NOMO-1 treated with DMSO at 0.1 percent for 48 hours (cell line): ENCODE measurements at regions not wholly inside any gene's neighbourhood (a gene's known extent, or its start where the extent isn't known, plus 50 kb on each side); places are given as distances from the start of the nearest gene placed in this dataset.

ENCODE experiments used
- DNase-seq: peaks from one replicate; lab custom pipeline; 2025; ENCODE audit not compliant: unreplicated experiment; lab: John Stamatoyannopoulos, UW

GRCh38 chr2:106977717-106978116 lies 91.8 kb upstream of the ST6GAL2 start:
- DNase-seq, result no peak

DNA sequence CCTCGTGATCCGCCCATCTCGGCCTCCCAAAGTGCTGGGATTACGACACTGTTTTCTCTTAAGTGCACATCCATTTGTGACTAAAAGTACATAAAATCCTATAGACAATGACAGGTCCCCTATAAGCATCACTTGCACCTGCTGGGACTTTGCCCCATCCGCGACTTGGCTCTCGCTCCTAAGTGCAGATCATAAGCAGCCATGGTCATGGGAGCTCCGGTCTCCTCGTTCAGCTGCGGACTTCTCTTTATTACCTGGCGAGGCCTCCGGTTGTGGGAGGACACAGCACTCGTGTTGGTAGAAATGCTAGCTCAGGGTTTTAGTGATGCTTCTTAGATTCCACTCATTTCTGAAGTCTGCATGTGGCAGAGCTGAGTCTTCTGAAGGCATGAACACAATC lies 92.7 kb upstream of the ST6GAL2 start:
- no peak for DNase-seq

DNA sequence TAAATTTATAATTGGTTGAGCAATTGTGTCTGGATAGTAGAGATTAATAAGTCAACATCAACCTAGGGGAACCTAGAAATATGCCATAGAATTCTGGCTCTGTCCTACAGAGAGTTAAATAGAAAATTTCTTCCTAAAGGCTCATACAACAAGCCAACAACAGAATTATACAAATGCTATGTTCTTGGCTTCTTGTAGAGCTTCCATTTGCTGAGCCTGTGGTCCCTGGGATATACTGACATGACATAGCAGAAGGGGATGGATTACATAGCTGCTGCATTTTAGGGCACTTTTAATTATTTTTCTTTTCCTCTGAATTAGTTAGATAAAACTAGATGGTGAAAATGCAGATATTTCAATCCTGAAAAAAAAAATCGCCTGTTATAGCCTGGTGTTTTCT lies 95.5 kb upstream of the ST6GAL2 start:
- no peak for DNase-seq

- no peak for DNase-seq
Observed at GRCh38 chr2:106982350-106982749, 96.4 kb upstream of the ST6GAL2 start.

DNA sequence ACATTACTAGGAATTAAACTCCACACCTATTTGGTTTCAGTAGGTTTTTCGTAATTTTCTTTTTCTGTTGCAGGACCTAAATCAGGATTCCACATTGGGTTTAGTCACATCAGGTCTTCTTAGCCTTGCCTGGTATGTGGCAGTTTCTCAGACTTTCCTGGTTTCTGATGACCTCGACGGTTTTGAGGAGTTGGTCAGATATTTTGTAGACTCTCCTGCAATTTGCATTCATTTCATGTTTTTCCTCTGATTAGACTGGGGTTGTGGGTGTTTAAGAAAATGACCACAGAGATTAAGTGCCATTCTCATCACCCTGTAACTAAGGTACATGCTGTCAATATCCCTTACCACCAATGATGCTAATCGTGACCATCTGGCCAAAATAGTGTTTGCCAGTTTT lies 97.3 kb upstream of the ST6GAL2 start:
- DNase-seq, result no peak

DNA sequence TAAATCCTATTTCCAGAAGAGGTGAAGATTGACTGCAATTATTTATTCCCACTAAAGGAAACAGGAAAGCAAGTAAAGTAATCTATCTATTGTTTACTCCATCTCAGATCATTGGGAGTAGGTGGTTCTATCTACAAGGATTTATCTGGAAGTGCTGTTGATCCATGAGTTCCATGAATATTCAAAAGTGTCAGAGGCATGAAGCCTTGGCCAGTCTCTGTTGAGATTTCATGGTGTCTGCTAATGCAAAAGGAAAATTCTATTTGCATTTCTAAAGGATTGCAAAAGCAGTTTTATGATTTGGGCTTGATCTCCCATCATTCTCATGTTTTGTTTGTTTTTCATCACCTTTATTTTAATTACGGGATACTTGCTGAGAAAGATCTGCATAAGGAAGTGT lies 102.4 kb upstream of the ST6GAL2 start:
- no peak for DNase-seq

- no peak for DNase-seq
Observed at GRCh38 chr2:106990297-106990696, 104.3 kb upstream of the ST6GAL2 start.

DNA sequence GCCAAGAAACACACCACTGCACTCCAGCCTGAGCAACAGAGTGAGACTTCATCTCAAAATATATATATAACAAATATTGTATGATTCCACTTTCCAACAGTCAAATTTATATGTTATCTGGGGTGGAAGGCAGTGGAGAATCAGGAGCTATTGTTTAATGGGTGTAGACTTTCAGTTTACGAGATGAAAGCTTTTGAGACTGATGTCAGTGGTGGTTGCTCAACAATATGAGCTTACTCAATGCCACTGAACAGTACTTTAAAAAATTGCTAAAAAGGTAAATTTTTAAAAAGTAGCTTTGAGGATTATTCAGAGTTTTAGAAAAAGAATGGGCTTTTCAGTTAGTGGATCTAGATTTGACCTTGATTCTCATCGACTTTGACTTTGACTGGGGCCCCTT lies 105.9 kb upstream of the ST6GAL2 start:
- DNase-seq, result no peak

DNA sequence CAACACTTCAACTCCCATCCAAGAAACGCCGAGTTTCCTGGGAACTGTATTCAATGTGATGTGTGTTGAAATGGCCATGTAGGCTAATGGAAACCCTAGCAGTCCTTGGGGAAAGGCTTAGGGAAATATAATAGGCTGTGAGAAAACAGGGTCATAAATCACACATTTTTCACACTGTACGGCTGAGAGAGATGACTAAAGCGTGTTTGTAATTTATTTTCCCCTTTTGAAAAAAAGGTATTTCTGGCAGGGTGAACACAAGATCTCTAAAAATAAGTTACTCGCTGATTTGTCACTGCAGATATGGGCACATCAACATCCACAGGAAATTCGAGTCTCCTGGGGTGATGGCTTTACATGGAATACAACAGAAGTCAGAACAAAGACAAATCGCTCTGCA lies 109.6 kb upstream of the ST6GAL2 start:
- DNase-seq, result no peak

DNA sequence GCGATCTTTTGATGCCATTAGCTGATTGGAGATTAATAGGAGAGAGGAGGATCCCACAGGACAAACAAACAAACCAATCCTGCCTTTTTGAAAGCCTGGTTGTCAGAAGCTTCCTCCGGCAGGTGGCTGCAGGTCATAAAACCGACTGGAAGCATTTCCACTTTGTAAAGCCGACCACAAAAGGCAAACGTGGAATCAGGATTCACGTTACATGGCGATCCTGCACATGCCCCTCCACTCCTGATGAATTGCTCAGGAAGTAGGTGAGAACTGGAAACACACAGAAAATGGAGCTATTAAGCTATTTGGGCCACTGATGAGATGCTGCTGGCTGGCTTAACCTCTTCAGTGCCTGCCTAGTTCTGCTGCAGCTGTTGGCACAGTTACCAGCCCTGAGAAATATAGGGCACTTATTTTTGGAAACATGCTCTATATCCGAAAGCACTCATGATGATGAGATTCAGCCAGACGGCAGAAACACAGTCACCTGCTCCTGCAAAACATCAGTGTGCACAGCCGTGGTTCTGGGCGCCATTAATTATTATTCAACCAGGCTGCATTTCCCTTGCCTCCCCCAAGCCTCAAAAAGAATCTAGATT lies 110.3 kb upstream of the ST6GAL2 start:
- no peak for DNase-seq

DNA sequence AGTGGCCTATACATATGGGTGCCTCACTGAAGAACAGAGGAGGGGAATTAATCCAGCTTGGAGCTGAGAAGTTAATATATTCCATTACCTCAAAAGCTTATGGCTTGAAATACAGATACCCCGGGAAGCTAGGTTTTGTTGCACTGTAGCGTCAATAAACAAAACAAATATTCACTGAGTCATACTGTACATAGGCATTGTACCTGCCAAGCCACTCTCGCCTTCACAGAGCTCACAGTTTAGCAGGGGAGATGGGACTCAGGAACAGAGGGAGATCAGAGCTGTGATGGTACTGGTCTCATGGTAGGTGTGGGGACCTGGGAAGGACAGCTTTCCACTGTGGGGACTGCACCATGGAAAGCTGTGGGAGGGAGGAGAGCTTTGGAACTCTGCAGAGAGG lies 111.2 kb upstream of the ST6GAL2 start:
- DNase-seq, result no peak

GRCh38 chr2:107001062-107001461 lies 115.1 kb upstream of the ST6GAL2 start:
- DNase-seq, result no peak

DNA sequence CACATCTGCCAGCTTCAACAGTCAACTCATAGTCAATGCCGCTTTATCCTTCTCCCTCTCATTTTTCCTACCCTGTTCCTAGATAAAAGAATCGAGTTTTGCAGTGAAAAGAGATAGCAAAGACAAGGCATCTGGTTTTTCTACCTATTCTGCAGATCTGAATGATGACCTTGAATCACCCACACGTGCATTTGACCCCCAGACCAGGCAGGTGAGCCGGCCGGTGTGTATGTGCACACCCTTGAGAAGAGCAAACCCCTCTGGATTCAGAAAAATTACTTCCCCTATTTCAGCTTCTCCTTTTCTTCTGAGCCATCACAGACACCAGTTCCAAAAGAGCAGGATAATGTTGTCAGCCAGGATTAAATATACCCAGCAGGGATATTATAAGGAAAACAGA lies 115.6 kb upstream of the ST6GAL2 start:
- DNase-seq, result no peak

DNA sequence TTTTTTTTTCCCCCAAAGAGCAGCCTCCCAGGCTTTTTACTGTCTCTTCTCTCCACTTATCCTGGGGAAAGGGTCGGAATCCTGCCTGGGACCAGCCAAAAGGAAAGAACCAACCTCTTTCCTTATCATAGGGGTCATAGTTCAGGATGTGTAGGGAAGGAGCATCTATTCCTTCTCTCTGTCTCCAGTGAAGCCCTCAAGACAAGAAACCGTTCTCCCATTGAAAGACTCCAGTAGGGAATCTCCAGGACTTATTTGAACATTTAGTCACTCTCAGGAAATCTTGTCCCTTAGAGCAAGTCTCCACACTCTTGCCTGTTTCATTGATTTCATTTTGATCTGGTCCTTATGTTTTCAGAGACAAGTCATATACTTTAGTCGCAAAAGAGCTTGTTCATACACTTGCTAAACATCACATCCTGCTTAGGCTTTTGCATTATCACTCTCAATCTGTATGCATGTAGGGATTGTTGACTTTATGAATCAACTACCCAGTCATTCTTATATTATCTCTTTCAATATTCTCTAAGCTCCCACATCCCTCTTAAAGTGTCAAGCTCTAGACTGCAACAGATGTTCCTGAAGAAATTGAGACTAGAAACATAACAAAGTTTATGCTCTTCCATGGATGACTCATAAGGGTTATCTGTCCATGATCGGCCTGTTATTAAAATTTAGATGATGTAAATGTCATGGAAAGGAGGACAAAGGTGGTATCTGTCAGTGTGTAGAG lies 116.2 kb upstream of the ST6GAL2 start:
- DNase-seq, result no peak

GRCh38 chr2:107002735-107003134 lies 116.8 kb upstream of the ST6GAL2 start:
- DNase-seq, result no peak

- DNase-seq, result no peak
Observed at GRCh38 chr2:107005853-107006252, 119.9 kb upstream of the ST6GAL2 start.

DNA sequence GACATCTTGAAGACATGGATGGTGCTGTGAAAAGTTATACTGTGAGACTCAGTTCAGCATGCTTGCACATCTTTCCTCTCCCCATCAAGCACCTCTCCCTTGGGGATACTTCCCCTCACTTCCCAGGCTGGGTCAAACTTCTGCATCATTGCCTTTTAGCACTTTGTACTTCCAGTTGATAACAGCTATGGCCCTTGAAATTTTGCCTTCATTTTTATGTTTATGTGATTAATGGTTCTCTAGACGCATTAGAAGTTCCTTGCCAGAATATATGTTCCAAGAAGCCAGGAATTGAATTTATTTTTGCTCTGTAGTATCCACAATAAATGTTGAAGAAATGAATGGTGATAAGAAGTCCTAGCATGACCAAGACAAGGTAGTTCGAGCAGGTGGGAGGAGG lies 120.9 kb upstream of the ST6GAL2 start:
- DNase-seq, result no peak

DNA sequence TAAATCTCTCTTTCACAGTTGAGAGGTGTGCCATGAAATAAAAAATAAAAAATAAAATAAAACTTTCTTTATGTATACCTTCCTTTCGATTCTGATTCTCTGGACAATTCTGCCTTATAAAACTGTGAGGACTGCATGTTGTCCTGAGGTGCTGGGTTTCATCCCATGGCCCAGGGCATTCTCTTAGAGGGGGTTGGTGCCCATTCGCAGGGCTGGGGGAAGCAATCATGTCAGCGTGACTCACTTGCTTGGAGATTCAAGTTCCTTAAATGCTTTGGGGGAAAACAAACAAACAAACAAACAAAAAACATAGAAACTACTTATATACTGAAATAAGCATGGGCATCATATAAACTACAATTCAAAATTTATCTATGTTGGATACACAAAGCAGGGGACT lies 122.0 kb upstream of the ST6GAL2 start:
- no peak for DNase-seq

DNA sequence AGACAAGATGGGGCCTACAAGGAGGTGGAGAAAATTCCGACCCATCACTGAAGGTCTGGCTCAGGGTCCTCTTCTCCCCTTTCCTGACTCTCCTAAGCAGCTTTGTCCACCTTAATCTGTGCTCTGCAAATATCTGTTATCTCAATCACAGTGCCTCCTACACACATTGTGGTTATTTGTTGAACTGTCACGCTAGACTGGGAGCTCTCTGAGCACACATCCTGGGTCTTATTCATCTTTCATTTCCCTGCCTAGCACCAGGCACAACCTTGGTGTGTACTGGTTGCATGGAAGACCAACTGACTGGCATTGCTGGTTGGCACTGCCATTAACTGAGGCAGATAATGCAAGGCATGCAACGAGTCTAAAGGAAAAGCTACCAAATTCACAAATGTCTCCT lies 122.9 kb upstream of the ST6GAL2 start:
- no peak for DNase-seq

- DNase-seq, result no peak
Observed at GRCh38 chr2:107009275-107009674, 123.3 kb upstream of the ST6GAL2 start.

- no peak for DNase-seq
Observed at GRCh38 chr2:107012714-107013306, 126.8 kb upstream of the ST6GAL2 start.

- no peak for DNase-seq
Observed at GRCh38 chr2:107013884-107014283, 127.9 kb upstream of the ST6GAL2 start.

GRCh38 chr2:107018366-107018765 lies 132.4 kb upstream of the ST6GAL2 start:
- no peak for DNase-seq
